Middle frontal gyrus (tissue), 1 donor: ENCODE measurements at regions not wholly inside any gene's neighbourhood (a gene's known extent, or its start where the extent isn't known, plus 50 kb on each side); places are given as distances from the start of the nearest gene placed in this dataset.

Experiments
- DNase-seq: peaks from one replicate; pipeline ENCODE4 v3.0.0-alpha.2; 2015; ENCODE audit warnings: low spot score; ENCODE audit errors: extremely low spot score

DNA sequence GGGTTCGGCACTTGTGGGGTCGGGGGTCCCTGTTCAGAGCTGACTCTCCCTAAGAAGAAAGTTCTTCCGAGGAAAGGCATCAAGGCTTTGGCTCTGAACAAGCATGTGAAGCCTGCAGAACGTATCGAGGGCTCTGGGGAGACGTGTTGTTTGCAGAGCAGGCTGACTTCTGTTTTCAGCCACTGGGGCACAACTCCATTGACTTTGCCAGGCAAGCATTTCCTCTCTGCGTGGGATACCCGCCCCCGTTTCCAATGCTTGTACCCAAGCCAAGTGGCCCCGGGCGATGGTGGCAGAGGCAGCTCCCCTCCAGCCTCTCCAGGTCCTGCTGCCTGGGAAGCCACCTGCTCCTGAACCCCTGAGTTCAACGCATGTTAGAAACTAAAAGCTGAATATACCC lies 255.7 kb downstream of the RBFOX3 start:
- no peak for DNase-seq

DNA sequence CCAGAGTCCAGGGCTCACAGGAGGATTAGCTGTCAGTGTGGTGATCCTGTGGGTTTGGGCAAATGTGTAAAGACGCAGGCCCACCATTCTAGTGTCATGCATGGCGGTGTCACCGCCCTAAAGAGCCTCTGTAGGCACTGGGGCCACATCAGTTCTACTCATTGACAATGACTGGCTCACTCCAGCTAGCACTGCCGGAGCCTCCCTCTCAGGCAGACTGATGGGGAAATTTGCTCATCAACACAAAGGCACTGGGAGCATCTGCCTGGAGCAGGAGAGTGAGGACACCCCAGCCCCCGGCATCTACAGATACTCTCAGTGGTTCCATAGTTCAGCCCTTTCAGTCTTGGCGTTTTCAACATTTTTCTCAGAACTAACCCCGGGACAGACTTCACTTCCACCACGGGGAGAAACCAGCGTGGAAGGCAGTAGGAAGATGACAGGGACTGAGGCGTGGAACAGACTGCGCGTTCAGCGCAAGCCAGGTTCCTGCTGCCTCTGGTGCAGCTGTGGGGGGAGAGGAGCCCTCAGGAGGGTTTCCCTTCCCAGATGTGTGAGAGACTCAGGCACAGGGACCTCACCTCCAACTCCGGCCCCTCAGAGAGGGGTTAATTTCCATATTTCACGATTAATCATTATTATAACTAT lies 256.6 kb downstream of the RBFOX3 start:
- DNase-seq, result no peak

DNA sequence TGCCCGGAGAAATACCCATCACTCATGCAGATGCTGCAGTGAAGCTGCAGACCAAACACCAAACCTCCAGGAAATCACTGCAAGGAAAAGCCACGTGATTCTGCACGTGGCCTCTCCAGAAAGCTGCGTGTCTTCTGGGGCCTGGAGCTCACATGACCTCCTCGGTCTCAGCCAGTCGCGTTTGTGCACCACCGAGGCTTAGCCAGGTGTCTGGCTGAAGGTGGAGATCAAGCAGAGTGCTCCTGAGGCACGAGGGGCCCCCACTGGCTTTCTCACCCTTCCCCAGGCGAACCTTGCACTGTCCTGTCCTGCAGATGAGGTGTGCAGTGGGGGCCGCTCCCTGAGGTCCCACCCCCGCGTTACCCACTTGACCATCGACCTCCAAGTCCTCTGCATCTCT lies 257.3 kb downstream of the RBFOX3 start:
- no peak for DNase-seq

DNA sequence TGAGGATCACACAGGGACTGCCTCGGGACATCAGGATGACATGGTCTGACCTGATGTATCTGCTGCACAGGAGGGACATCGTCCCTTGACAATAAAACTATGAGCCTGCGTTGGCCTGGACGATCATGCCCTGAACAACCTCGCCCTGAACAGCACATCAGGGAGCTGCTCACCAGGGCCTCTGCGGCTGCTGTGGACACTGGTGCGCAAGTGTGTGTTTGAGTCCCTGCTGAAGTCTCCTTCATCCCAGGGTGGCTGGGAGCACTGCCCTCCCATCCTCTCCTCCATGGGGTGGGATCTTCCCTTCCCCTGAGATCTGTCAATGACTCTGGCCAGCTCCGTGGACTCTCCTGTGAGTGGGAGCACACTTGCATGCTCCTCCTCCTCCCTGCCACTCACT lies 257.8 kb downstream of the RBFOX3 start:
- no peak for DNase-seq

DNA sequence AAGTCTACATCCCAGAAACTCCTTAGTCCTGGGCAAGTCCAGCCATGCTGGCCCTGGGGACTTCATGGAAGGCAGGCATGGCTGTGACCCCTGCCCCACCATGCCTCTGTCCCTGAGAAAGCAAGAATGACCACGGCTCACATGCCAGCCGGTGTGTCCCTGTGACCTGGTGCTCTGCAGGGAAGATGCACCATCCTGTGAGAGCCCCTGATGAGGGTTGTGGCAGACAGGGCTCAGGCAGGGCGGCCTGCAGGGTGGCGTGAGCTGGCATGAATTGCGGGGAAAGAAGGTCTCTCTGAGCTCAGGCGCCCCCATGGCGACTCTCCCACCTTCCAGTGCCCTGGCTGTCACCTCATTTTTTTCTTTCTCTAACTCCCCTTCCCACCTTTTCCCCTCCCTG lies 260.3 kb downstream of the RBFOX3 start:
- DNase-seq, result no peak

DNA sequence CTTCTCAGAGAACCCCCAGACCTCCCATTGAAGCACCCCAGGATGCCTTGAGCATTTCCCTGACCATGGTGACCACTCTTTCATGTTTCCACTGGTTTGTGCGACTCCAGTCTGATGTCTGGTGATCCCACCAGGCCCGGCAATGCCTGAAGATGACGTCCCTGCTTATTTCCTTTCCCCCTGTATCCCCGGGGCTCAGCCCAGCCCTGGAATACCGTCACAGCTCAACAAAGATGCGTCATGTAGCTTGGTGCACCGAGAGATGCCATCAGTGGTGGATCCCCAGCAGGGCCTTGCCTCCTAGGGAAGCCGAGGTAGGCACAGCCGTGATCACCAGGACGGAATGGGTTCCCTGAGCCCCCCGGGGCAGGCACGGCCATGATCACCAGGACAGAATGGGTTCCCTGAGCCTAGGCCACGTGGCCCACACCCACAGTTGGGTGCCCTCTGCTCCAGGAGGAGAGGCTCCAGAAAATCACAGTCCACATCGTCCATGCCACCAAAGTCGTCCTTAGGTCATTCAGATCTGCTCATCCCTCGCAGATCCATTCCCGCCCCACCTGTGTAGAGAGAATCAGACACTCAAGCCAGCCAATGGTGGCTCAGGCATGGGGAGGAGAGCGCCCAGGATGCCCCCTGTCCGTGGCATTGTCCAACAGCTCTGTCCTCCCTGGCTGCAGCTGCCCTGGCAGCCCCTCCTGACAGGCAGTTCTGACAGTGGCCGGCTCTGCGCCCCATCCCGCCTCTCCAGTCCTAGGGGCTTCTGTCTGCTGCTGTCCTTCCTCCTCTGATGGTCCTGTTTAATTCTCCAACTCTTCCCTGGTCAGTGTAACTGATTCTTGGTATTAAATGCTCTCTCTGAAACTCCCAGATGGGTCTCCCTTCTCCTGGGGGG lies 261.1 kb downstream of the RBFOX3 start:
- DNase-seq, result no peak

DNA sequence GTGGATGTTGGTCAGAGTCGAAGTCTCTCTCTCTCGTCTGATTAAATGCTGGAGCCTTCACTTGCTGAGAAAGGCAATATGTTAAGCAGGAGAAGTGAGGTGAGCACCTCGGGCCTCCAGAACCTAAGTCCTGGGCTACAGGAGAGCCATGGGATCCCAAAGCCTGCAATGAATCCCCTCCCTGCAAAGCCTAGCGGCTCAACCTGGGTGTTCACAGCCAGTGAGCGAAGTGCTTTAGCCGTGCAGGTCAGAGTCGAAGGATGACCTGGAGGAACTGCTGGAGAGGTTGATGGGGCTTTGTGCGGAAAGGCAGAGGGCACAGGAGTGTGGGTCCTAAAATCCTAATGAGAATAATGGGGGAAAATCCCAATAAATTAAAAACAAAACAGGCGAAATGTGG lies 267.8 kb downstream of the ENGASE start:
- no peak for DNase-seq

DNA sequence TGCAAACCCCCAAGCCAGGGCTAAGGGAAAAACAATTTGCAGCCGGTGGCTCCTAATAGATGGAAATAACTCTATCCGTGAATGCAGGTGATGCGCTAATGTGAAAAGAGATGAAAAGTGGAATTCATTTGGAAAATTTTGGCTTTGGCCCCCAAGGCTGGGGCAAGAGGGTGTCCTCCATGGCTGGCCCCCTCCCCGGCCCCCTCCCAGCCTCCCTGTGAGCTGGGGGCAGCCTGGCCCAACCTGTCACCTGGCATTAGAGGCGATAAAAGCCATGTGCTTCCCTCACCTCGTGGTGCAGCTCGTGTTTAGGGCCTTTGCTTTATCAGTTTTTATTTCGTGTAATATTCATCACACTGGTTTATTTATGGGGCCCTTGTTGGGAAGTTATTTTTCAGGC lies 267.2 kb downstream of the ENGASE start:
- no peak for DNase-seq

DNA sequence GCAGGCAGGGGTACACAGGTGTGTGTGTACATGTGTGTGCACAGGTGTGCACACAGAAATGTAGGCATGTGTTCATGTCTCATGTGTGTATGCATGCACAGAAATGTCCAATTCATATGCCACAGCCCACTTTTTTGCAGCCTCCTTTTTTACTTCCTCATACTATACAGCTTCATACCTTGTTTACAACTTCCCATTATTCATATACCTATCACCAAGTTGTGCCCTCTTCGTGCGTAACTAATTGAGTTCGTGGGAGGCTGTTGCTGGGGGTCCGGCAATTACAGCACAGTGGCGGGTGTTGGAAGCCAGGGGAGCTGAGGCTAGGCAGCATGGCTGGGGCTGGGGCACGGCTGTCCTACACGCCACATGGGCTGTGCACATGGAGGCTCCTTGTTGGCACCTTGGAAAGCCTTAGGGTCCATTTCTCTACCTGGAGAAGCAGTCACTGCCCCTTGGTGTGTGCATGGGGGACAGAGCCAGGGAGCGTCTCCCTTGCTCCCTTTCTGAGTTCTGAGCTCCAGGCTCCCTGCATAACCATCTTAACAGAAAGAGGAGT lies 266.7 kb downstream of the ENGASE start:
- DNase-seq, result no peak

DNA sequence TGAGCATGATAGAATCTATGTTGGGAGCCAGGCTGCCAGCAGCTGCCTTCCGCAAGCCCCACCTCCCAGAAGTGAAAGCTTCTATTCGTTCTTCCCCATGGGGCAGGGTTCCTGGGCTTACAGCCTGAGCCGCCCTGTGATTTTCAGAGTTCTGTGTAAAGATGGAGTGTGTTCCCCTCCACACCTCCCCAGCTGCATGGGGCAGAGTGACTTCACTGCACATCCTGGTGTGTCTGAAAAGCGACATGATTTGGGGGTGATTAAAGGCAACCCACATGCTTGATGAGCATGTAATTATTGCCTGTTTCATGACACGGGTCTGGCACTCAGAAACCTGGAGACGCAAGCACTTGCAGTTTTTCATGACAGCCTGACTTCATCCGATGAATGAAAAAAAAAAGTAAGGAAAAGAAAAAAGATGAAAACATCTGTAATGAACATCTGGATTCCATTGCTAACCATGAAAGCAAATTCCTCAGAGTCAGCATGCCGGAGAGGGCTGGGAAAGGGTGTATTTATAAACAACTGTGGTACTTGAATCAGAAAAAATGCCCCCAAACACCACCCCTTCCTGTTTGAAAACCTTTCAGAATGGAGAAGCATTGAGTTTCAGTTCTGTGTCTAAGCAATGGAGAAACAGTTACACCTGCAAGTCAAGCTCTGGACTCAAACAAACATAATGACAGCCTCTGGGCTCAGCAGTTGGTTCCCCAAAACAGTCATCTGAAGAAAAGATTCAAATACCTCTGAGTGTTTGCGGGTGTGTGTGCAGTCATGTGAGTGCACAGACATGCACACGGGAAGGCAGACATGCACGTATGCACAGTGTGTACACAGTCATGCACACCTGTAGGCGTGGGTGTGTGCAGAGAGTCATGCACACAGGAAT lies 266.0 kb downstream of the ENGASE start:
- no peak for DNase-seq

DNA sequence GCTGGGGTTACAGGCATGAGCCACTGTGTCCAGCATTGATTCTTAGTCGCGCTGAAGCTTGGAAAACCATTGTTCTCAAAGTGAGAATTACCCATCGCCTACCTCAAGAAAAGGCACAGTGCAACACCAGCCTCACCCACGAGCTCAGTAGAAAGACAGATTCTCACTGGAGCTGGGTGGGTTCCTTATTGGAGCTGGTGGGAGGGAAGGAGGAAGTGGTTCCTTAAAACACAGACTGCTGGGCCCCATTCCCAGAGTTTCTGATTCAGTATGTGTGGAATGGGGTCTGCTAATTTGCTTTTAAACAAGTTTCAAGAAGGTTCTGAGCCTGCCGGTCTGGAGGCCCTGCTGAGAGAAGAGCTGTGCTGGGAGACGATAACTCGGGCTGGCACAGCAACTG lies 264.7 kb downstream of the ENGASE start:
- no peak for DNase-seq

DNA sequence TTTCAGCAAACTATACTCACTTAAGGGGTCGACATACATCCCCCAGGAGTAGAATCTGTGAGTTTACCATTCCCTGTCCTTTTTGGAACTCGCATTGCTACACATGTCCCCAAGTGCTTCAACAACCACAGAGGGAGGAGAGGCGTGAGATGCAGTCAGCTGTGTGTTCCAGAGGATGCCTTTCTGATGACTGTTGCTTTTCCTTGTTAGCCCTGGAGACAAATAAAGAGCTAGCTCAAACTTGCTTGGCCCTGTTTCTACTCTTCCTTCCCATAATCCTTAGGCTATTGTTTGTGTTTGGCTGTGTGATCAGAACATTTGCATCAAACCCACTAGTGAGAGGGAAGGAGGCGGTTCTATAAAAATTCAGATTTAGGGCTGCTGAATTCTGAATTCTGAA lies 264.0 kb downstream of the ENGASE start:
- DNase-seq, result no peak

DNA sequence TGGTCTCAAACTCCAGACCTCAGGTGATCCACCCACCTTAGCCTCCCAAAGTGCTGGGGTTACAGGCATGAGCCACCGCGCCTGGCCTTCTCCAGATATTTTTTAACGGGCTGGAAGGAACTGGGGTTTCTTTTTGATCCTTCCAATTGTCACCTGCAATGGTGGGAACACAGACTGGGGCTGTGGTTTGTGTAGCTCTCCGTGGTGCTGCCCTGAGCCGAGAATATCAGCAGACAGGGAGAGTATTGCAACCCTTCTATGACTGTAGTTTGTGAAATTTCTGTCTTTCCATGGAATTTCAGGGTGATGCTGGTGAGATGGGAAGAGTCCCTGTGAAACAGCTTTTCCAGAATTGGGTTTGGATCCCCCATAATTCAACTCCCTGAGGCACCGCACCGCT lies 263.5 kb downstream of the ENGASE start:
- DNase-seq, result no peak

DNA sequence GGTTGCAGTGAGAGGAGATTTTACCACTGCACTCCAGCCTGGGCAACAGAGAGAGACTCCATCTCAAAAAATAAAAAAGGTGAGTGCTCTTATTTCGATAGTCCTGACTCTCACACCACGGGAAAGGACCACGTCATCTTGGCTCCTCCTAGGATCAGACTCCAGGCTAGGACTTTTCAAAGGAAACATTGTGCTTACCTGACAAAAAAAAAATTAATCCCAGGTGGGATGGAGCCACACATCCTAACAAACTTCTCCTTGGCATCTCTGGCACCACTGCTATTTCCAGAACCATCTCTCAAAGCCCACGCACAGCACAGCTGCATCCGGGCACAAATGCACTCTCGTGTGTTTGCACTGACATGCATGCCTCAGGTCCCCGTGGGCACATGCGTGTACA lies 262.4 kb downstream of the ENGASE start:
- no peak for DNase-seq

DNA sequence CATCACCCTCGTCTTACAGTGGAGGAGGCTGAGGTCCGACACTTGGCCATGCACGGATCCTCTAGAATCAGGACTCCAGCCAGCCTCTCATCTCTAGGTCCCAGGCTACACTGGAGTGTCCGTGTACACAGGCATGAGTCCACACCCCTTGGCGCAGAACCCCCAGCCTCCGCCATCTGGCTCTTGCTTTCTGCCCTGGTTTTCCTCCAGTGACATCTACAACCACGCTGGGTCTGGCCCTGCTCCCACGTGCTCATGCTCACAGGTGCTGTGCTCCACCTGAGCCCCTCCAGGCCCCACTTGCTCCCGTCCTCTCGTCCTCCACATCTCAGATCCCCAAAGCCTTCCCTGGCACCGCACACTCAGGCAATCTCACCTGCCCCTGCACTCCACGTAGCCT lies 260.8 kb downstream of the ENGASE start:
- DNase-seq, result no peak

DNA sequence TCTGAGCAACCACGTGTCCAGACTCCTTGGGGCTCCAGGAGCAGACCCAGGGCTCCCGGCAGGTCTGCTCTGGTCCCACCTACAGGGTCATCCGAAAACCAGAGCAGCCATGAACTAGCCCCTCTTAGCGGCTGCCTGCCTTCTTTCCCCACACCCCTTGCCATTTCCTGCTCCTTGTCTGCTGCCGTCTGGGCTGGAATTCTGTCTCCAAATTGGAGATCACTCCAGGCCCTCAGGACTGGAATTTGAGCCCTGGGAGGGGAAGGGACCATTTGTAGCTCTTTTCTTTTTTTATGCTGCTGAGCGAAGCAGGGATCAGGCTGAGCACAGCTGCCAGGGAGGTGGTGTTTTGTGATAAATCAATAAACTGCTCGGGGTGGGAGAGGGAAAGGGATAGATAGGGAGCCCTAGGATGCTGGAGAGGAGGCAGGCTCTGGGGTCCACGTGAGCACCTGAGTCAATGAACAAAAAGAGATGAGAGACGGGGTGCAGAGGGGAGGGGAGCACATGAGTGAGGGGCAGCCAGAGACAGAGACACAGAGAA lies 257.5 kb downstream of the ENGASE start:
- no peak for DNase-seq

DNA sequence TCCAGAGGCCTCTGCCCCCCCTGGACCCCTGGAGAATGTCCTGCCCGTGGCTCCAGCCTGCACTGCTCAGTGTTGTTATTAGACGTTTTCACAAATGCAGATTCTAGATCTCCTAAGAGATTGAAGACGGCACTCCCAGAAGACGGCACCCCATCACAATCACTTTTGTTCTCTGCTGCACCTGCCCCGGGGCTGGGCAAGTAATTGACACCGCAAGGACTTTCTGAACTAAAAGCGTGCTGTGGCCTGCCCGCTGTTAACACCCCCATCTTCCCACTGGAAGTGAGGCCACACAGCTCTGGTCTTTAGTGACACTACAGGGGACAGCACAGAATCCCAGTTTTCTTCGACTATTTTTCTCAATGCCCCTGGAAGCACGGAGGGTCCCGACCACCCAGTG lies 256.9 kb downstream of the ENGASE start:
- no peak for DNase-seq

DNA sequence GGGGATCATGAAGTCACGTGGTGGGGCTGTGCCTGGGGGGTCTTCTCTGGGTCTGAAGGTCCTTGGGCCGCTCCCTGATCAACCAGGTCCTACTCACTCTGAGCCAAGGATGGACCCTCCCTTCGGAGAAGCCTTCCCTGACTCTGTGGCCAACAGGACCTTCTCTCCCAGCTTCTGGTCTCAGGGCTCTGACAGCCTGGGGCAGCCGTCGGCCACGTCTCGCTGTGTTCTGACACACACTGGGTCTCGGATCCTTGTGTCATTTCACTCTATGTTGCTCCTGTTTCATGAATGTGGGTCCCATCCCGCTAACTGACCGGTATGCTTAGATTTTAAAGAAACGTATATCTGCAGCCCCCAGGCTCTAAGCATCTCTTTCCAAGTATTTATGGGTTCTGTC lies 256.1 kb downstream of the ENGASE start:
- DNase-seq, result no peak

DNA sequence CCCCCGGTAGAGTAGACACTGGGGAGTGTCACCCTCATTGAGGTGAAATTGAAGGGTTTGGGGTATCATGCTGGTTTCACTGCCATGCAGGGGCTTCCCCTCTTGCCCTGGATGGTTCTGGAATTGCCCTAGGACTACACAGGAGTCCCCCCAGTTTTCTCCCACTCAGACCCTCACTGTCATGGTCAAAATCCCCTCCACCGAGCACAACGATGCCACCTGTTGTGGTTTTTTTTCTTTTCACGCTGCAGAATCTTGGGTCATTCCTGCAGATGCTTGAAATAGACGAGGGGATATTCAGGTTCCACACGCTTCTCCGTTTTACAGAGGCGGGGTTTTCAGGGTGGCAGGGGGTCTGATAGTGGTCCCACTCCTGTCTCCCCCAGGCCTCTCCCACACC lies 255.6 kb downstream of the ENGASE start:
- no peak for DNase-seq

DNA sequence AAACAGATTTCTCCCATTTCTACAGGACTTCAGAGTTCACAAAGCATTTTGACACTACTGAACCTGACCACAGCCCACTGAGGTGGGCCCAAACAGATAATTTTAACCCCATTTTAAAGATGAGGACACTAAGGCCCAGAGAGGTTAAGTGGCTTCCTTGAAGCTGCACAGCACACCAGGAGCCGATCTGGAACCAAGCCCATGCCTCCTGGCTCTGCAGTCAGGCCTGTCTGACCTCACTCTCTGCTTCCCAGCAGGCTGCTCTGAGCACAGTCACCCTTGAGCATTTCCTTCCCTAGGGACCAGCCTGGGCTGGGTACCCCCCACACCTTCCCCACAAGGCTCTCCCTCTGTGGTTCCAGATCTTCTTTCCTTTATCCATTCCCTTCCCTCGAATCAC lies 252.2 kb downstream of the ENGASE start:
- no peak for DNase-seq

DNA sequence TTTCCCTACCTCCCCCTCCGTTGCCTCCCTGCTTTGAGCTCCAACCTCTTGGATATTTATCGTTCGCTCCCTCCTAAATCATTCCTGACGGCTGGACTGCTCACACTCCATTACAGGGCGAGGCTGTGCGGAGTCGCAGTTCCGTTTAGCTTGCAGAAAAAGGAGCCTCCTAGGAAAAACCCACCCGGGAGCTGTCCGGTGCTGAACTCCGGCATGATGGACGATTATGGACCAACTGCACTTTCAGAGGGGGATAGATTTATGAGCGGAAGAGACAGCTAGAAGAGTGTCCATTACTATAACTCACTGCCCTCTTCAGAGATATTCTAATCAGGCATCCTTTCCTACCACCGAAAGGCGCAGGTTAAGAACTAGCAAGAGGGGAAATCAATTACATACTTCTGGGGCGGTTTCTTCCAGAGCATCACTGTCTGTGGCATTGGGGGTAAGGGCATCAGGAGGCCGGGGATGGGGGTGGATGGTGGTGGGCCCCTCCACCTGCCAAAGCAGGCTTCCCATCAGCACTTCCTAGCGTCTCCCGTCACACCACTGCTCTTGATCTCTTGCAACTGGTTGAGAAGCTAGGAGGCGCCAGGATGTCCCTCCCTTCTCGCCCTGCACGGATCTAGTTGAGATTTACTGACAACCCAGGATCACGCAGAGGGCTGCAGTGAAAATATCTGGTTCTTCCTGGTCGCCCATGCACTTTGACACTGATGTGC lies 251.2 kb downstream of the ENGASE start:
- no peak for DNase-seq
